ENCODE measurements at regions not wholly inside any gene's neighbourhood (a gene's known extent, or its start where the extent isn't known, plus 50 kb on each side); places are given as distances from the start of the nearest gene placed in this dataset.
"Not testable (repeated sequence)": the region's sequence is repeated elsewhere in the genome, so short reads cannot be mapped to it uniquely, and the experiment has no call there.

DNA sequence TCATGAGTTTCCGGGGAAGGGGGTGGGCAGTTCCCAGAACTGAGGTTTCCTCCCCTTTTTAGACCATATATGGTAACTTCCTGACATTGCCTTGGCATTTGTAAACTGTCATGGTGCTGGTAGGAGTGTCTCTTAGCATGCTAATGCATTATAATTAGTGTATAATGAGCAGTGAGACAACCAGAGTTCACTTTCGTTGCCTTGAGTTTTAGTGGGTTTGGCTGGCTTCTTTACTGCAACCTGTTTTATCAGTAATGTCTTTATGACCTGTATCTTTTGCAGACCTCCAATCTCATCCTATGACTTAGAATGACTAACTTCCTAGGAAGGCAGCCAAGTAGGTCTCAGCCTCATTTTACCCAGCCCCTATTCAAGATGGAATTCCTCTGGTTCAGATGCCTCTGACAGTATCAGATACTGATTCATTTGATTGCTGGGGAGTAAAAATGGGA, 447.3 kb downstream of the XIRP2 start:
- no peak for FAIRE-seq

GRCh38 chr2:167334146-167334742, 446.0 kb downstream of the XIRP2 start:
- FAIRE-seq, result no peak

DNA sequence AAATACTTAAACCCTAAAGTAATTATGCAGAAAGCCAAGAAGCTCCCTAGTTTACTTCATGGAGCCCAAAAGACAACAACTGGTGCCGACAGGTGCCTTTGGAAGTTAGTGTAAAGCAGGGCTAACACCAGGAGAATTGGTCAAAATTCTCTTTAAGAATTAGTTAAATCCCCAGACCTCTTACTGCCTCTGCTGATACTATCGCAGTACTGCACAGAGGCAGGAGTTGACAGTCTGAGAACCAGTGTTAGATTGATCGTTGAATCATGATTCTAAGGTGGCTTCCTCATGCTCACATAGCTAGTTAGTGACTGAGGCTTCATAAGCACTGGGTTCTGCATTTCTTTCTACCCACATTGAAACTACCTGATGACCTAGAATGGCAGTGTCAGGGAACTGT, 445.0 kb downstream of the XIRP2 start:
- FAIRE-seq, result no peak

GRCh38 chr2:167332358-167332757, 444.1 kb downstream of the XIRP2 start:
- FAIRE-seq, result no peak

GRCh38 chr2:167331636-167332232, 443.5 kb downstream of the XIRP2 start:
- no peak for FAIRE-seq

- FAIRE-seq, result not testable (repeated sequence)
Observed at GRCh38 chr2:167328808-167329207, 440.5 kb downstream of the XIRP2 start.

GRCh38 chr2:167322795-167323194, 434.5 kb downstream of the XIRP2 start:
- no peak for FAIRE-seq

GRCh38 chr2:167318581-167318980, 430.3 kb downstream of the XIRP2 start:
- FAIRE-seq, result no peak

DNA sequence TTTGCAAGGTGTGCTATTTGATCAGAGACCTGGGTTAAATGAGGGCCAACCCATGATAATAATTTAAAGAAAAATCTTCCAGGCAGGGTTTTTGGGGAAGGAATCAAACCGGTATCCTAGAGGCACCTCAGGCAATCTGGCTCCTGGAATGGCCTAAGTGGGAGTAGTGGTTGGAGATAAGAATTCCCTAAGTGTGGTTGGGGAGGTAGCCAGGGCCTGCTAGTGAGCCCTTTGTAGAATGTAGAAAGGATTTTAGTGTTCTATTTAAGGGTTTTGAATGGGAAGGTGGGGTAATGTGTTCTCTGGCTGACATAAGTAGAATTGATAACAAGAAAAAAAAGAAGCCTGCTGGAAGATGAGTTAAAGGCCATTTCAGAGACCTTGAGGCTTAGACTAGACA, 422.2 kb downstream of the XIRP2 start:
- FAIRE-seq, result no peak
